Endodermal cell (in vitro differentiated cells): ENCODE measurements at regions not wholly inside any gene's neighbourhood (a gene's known extent, or its start where the extent isn't known, plus 50 kb on each side); places are given as distances from the start of the nearest gene placed in this dataset.
"Not testable (repeated sequence)": the region's sequence is repeated elsewhere in the genome, so short reads cannot be mapped to it uniquely, and the experiment has no call there.

Experiments
- DNase-seq: peaks from one replicate; pipeline ENCODE4 v3.0.0-alpha.2; 2017
- H3K27ac ChIP-seq: 2 replicates; pipeline ENCODE4 v1.5.1; 2013; ENCODE audit warnings: mild to moderate bottlenecking, low read depth, low read length, moderate library complexity
- H3K27me3 ChIP-seq: 2 replicates; pipeline ENCODE4 v1.6.1; 2013; ENCODE audit warnings: mild to moderate bottlenecking, low read length, moderate library complexity; ENCODE audit not compliant: insufficient read depth, control insufficient read depth, poor library complexity, severe bottlenecking
- H3K36me3 ChIP-seq: 2 replicates; pipeline ENCODE4 v1.7.0; 2013; ENCODE audit warnings: mild to moderate bottlenecking, low read length, moderate library complexity; ENCODE audit not compliant: control insufficient read depth, insufficient read depth
- H3K4me1 ChIP-seq: one replicate; pipeline ENCODE4 v1.7.0; 2013; ENCODE audit warnings: low read length; ENCODE audit not compliant: control insufficient read depth, insufficient read depth
- H3K4me3 ChIP-seq: 2 replicates; pipeline ENCODE4 v1.5.1; 2013; ENCODE audit warnings: mild to moderate bottlenecking, low read length, moderate library complexity
- H3K9ac ChIP-seq: 2 replicates; pipeline ENCODE4 v1.6.1; 2013; ENCODE audit warnings: mild to moderate bottlenecking, low read length, moderate library complexity; ENCODE audit not compliant: poor library complexity, severe bottlenecking; ENCODE audit errors: extremely low read depth
- H3K9me3 ChIP-seq: 2 replicates; pipeline ENCODE4 v1.6.1; 2013; ENCODE audit warnings: mild to moderate bottlenecking, low read length, moderate library complexity; ENCODE audit not compliant: control insufficient read depth
- H3K27ac Mint-ChIP-seq: 2 replicates; pipeline ENCODE4 v1.8.0; 2020; ENCODE audit warnings: mixed read lengths
- H3K27me3 Mint-ChIP-seq: 2 replicates; pipeline ENCODE4 v1.8.0; 2021; ENCODE audit warnings: mild to moderate bottlenecking, mixed read lengths; ENCODE audit not compliant: insufficient read depth
- H3K36me3 Mint-ChIP-seq: 2 replicates; pipeline ENCODE4 v1.8.0; 2020; ENCODE audit warnings: low read depth, mixed read lengths
- H3K4me1 Mint-ChIP-seq: 2 replicates; pipeline ENCODE4 v1.8.0; 2020; ENCODE audit warnings: mixed read lengths
- H3K4me3 Mint-ChIP-seq: 2 replicates; pipeline ENCODE4 v1.8.0; 2020; ENCODE audit warnings: mild to moderate bottlenecking, moderate library complexity, mixed read lengths
- H3K9me3 Mint-ChIP-seq: 2 replicates; pipeline ENCODE4 v1.8.0; 2020; ENCODE audit warnings: mild to moderate bottlenecking, mixed read lengths
- WGBS, 2 experiments: methylation state at CpG; one replicate each; pipeline versions ENCODE4 v1.1.5 to v1.1.7; 2013; ENCODE audit warnings: missing lambda C conversion rate in 2 of 2, mixed read lengths in 1 of 2; ENCODE audit not compliant: insufficient coverage in 1 of 2, insufficient read length in 1 of 2; 5-methylcytosine and 5-hydroxymethylcytosine counted together

DNA sequence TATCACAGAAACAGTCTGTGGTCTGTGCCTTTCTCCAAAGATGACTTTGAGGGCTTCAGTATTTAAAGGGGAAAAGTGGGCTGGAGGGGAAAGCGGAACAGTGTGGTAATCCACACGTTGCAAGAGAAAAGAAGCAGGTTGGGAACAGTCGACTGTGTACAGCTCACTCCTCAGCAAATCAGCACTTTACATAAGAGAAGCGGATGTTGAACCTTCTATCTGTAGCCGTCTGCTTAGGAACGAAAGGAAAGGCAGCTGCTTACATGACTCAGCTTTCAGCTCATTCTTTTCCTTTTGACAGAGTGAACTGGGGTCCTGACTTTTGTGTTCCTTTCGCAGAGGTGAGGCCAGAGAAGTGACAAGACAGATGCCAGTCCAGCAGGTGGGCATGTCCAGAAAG lies 4020.7 kb upstream of the TPTE start:
- H3K36me3 Mint-ChIP-seq, H3K4me1 Mint-ChIP-seq, H3K9ac ChIP-seq, H3K9me3 Mint-ChIP-seq, H3K4me3 ChIP-seq, H3K27ac Mint-ChIP-seq, H3K27me3 ChIP-seq, H3K4me3 Mint-ChIP-seq, H3K9me3 ChIP-seq, H3K27me3 Mint-ChIP-seq, H3K27ac ChIP-seq, H3K4me1 ChIP-seq, H3K36me3 ChIP-seq, DNase-seq: not testable (repeated sequence)
- WGBS, 2 experiments, result no CpG with 5 or more reads among the region's 7 CpGs

DNA sequence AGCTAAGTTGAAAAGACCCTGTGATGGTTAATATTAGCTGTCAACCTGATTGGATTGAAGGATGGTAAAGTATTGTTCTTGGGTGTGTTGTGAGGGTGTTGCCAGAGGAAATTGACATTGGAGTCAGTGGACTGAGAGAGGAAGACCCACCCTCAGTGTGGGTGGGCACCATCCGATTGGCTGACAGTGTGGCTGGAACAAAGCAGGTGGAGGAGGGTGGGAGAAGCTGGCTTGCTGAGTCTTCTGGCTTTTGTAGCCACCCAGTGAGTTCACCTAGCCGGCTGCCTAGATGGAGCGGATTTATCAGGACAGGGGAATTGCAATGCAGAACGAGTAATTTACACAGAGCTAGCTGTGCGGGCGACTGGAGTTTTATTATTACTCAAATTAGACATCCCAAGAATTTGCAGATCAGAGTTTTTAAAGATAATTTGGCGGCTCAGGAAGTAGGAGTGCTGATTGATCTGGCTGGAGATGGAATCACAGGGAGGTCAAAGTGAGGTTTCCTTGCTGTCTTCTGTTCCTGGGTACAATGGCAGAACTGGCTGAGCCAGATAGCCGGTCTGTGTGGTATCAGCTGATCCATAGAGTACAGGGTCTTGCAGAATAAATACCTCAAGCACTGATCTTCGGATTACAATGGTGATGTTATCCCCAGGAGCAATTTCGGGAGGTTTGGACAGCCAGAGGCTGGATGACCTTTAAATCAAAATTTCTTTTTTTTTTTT lies 4015.1 kb upstream of the TPTE start:
- not testable (repeated sequence) for H3K4me3 ChIP-seq, H3K9me3 Mint-ChIP-seq, H3K4me1 ChIP-seq, H3K27ac Mint-ChIP-seq, H3K9ac ChIP-seq, H3K9me3 ChIP-seq, DNase-seq, H3K36me3 Mint-ChIP-seq, H3K27me3 ChIP-seq, H3K4me3 Mint-ChIP-seq, H3K36me3 ChIP-seq, H3K27ac ChIP-seq, H3K4me1 Mint-ChIP-seq, H3K27me3 Mint-ChIP-seq
- WGBS, 2 experiments, result no CpG with 5 or more reads among the region's 10 CpGs

DNA sequence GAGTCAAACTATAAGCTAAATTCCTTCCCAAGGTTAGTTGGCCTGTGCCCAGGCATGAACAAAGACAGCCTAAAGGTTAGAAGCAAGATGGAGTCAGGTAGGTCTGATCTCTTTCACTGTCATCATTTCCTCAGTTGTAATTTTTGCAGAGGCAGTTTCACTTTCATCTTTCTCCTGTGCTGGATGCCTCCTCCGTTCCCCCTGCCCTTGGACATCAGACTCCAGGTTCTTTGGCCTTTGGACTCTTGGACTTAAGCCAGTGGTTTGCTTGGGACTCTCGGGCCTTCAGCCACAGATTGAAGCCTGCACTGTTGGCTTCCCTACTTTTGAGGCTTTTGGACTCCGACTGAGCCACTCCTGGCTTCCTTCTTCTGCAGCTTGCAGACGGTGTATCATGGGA lies 4013.8 kb upstream of the TPTE start:
- WGBS, 2 experiments, result no CpG with 5 or more reads among the region's 4 CpGs
- not testable (repeated sequence) for H3K36me3 ChIP-seq, H3K27ac ChIP-seq

DNA sequence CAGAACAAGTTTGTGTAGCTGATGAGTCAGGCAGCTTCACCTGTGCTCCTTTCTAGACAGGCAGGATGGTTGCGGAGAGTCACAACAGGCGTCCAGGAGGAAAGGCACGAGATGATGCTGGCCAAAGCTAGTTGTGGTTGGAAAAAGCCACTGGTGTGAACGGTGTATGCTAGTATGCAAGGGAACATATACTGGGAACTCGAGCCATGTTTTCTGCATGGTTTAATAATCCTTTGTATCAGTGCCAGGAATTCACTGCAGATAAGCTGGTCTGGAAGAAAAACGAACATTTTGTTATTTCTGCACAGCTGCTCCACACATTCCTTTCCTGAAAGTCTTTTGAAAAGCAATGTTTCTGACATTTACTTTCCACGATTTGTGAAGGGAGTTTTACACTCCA lies 3999.6 kb upstream of the TPTE start:
- not testable (repeated sequence) for H3K36me3 Mint-ChIP-seq, H3K9me3 Mint-ChIP-seq, H3K4me3 ChIP-seq, H3K9me3 ChIP-seq, H3K4me1 Mint-ChIP-seq, H3K27ac ChIP-seq, H3K27me3 Mint-ChIP-seq, H3K27ac Mint-ChIP-seq, H3K9ac ChIP-seq, H3K36me3 ChIP-seq, H3K4me1 ChIP-seq, DNase-seq, H3K4me3 Mint-ChIP-seq, H3K27me3 ChIP-seq
- WGBS, 2 experiments, result no CpG with 5 or more reads among the region's 7 CpGs

More for the DNA sequence above, 4013.8 kb upstream of the TPTE start:
- not testable (repeated sequence) for H3K9me3 Mint-ChIP-seq, H3K4me3 Mint-ChIP-seq, H3K9me3 ChIP-seq, H3K9ac ChIP-seq, H3K27me3 ChIP-seq, H3K4me1 ChIP-seq, H3K4me3 ChIP-seq, DNase-seq, H3K36me3 Mint-ChIP-seq, H3K27ac Mint-ChIP-seq, H3K27me3 Mint-ChIP-seq, H3K4me1 Mint-ChIP-seq

DNA sequence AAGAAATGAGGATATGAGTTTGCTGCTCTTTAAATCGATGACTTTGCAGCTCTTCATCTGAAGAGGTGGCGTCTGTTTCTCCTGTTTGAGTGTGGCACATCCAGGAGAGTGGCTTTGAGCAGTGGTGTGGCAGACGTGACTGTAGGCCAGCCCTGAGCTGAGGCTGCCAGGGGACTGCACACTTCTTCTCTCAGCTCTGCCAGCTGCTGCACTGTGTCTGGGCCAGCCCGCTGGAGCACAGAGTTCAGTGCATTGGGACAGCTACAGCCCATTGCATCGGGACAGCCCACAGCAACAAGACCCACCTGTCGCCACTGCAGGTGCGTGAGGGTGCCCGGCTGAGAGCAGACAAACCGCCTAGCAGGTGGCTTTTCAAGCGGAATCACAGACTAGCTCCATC lies 3995.2 kb upstream of the TPTE start:
- not testable (repeated sequence) for H3K36me3 Mint-ChIP-seq, H3K4me3 ChIP-seq, DNase-seq, H3K4me3 Mint-ChIP-seq, H3K4me1 ChIP-seq, H3K27ac ChIP-seq, H3K27me3 Mint-ChIP-seq, H3K36me3 ChIP-seq, H3K4me1 Mint-ChIP-seq, H3K9me3 Mint-ChIP-seq, H3K27me3 ChIP-seq, H3K9me3 ChIP-seq, H3K9ac ChIP-seq, H3K27ac Mint-ChIP-seq
- WGBS, 2 experiments, result no CpG with 5 or more reads among the region's 10 CpGs

DNA sequence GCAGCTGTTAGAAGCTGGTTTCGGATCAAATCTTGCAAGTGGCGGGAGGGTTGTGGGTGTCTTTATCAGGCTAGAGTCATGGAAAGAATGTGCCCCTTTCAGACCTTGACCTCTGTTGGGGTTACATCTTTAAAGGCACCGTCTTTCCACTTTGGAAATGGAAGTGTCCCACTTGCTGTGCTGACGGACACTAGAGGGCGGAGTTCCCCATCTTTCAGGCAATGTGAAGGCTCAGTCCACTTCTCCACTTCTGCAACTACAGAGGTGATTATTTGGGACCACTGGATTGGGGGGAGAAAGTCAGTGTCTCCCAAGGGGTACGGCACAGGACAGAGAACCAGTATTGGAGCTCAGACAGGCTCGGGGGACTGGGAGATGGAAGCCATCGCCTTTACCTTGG lies 3990.7 kb upstream of the TPTE start:
- H3K9ac ChIP-seq, H3K27ac Mint-ChIP-seq, H3K4me1 ChIP-seq, H3K27me3 Mint-ChIP-seq, H3K36me3 ChIP-seq, H3K27ac ChIP-seq, H3K4me1 Mint-ChIP-seq, H3K27me3 ChIP-seq, H3K9me3 ChIP-seq, H3K4me3 ChIP-seq, H3K9me3 Mint-ChIP-seq, H3K36me3 Mint-ChIP-seq, H3K4me3 Mint-ChIP-seq, DNase-seq: not testable (repeated sequence)
- WGBS, 2 experiments, result no CpG with 5 or more reads among the region's 8 CpGs

DNA sequence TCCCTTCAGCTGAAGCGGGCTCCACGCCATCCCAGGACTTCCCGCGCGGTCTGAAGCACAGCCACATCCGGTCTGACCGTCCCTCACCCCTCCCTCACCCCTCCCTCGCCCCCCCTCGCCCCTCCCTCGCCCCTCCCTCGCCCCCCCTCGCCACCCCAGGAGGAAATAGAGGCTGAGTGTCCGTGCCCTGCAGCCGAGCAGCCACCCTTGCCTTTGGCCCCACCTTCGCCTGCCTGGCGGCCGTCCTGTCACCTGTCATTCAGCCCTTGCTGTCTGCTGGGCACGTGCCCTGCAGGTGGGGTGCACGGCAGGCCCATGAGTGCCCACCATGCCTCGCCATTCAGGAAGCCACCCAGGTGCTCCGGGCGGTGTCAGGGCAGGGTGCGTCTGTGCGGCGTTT lies 3988.1 kb upstream of the TPTE start:
- H3K27me3 ChIP-seq, H3K4me3 Mint-ChIP-seq, H3K27ac Mint-ChIP-seq, H3K27me3 Mint-ChIP-seq, H3K36me3 ChIP-seq, H3K27ac ChIP-seq, DNase-seq, H3K9me3 ChIP-seq, H3K9me3 Mint-ChIP-seq, H3K4me1 Mint-ChIP-seq, H3K4me1 ChIP-seq, H3K36me3 Mint-ChIP-seq, H3K9ac ChIP-seq, H3K4me3 ChIP-seq: not testable (repeated sequence)
- no CpG with 5 or more reads among the region's 25 CpGs for WGBS, 2 experiments
